PFSK-1 (cell line): ENCODE measurements at regions not wholly inside any gene's neighbourhood (a gene's known extent, or its start where the extent isn't known, plus 50 kb on each side); places are given as distances from the start of the nearest gene placed in this dataset.

Experiments
- FOXP2 ChIP-seq: optimal IDR thresholded peaks from 2 replicates; pipeline ENCODE3; 2011; ENCODE audit warnings: borderline replicate concordance, control low read depth, inconsistent platforms; ENCODE audit not compliant: insufficient read depth; ENCODE audit errors: extremely low read length, extremely low read depth
- POLR2AphosphoS5 ChIP-seq: IDR thresholded peaks from 2 replicates; pipeline ENCODE4 v1.6.1; 2012; ENCODE audit warnings: low read depth, mild to moderate bottlenecking, control low read depth, low read length, moderate library complexity
- REST ChIP-seq, 2 experiments: IDR thresholded peaks; 2 replicates each; pipeline versions ENCODE4 v1.6.1 to v1.8.0; 2011 to 2012; ENCODE audit warnings: low read depth in 2 of 2, low read length in 2 of 2, control low read depth in 1 of 2, inconsistent platforms in 1 of 2, mild to moderate bottlenecking in 1 of 2, moderate library complexity in 1 of 2; ENCODE audit not compliant: insufficient read depth in 1 of 2
- SIN3A ChIP-seq: IDR thresholded peaks from 2 replicates; pipeline ENCODE4 v1.6.1; 2012; ENCODE audit warnings: mild to moderate bottlenecking, low read length, moderate library complexity, borderline replicate concordance; ENCODE audit not compliant: insufficient read depth
- TAF1 ChIP-seq: IDR thresholded peaks from 2 replicates; pipeline ENCODE4 v1.6.1; 2012; ENCODE audit warnings: low read length, control low read depth, borderline replicate concordance; ENCODE audit not compliant: insufficient read depth

DNA sequence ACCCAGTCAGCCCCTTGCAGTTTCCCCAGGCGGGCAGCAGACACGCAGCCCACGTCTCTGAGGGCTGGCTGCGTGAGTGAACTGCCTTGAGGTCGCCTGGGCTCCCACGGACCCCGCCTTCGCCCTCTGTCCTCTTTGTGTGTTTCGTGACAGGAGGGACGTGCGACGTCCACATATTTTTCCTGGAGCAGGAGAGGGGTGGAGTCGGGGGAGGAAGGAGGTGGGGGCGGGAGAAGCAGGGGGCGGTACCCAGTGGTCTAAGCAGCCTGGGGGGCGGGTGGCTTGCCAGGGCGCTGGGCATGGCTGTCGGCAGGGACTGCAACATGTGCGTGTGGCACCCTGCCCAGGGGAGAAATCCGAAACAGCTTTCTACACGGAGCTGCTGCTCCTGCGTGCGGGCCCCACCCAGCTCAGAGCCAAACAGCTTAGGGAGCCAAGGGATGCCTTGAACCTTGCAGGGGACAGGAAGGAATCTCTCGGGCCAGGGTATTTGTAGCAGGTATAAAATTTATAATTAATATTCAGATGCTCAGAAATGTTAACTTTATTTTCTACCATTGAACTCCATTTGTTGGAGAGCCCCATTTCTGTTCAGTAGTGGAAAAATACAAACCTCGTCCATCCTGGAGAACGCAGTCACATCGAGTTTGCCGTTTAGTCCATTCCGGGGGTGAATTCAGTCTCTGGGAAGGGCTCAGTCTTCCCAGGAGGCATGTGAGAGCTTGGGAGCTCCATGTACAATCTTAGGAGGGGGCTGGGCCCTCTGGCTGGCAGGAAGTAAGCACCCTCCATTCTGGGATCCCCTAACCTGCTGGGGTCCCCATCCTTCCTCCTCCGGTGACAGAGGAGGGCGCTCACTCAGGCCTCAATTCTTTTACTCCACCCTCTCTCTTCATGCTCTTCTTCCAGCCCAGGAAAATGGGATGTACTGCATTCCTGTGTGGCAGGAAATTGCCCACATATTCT lies 79.1 kb upstream of the MEF2A start:
- TF ChIP-seq REST (IDR thresholded peaks at IDR 0.05; ENCODE audit: insufficient read depth in 1 of 2, low read depth in 2 of 2, low read length in 2 of 2), result no peak; a peak in 1 of 4 replicates
- TF ChIP-seq TAF1, result no peak
- TF ChIP-seq SIN3A, result no peak
- no peak for TF ChIP-seq POLR2AphosphoS5
- TF ChIP-seq FOXP2, result no peak
